ENCODE measurements at regions not wholly inside any gene's neighbourhood (a gene's known extent, or its start where the extent isn't known, plus 50 kb on each side); places are given as distances from the start of the nearest gene placed in this dataset.

DNA sequence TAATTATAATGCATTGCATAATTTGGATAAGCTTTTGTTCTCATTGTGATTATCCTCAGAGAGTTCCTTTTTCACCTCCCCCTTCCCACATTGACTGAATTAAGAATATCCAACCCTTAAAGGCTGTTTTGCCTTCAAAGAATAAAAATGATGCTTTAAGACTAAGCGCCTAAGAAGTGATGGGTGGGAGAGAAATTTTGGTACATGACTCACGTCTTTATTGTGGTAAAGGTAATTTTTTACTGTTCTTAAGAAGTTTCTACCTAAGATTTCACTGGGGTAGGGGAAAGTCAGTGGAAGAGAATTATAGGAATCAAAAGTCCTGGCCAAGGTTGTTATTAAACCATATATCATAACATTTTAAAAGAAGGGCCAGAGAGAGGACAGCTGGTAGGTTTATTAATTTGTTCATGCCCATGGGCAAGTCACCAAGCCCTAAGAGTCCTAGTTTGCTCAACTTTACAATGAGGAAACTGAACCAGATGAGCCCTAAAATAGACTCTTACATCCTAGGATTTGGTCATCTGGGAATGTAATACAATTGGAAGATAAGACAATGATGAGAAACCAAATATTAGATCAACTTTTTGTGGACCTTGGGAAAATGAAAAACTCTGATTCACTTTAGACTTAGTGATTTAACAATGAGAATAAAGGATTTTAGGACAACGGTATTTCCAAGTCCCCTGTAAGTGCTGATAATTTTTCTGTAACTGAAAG lies 101.1 kb upstream of the RASGRP1 start:
- no peak overlapping the region for H3K4me3 ChIP-seq (ENCODE audit: low read depth, low read length)
- no peak for DNase-seq (ENCODE audit: low read depth, low spot score)
- TF ChIP-seq, protein P1, sequence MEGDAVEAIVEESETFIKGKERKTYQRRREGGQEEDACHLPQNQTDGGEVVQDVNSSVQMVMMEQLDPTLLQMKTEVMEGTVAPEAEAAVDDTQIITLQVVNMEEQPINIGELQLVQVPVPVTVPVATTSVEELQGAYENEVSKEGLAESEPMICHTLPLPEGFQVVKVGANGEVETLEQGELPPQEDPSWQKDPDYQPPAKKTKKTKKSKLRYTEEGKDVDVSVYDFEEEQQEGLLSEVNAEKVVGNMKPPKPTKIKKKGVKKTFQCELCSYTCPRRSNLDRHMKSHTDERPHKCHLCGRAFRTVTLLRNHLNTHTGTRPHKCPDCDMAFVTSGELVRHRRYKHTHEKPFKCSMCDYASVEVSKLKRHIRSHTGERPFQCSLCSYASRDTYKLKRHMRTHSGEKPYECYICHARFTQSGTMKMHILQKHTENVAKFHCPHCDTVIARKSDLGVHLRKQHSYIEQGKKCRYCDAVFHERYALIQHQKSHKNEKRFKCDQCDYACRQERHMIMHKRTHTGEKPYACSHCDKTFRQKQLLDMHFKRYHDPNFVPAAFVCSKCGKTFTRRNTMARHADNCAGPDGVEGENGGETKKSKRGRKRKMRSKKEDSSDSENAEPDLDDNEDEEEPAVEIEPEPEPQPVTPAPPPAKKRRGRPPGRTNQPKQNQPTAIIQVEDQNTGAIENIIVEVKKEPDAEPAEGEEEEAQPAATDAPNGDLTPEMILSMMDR (IDR thresholded peaks at IDR 0.05; ENCODE audit: low read depth, low read length): no peak
- in situ Hi-C loops (cut with HindIII; ENCODE audit: low sequenced_read_pairs): no loop called here

DNA sequence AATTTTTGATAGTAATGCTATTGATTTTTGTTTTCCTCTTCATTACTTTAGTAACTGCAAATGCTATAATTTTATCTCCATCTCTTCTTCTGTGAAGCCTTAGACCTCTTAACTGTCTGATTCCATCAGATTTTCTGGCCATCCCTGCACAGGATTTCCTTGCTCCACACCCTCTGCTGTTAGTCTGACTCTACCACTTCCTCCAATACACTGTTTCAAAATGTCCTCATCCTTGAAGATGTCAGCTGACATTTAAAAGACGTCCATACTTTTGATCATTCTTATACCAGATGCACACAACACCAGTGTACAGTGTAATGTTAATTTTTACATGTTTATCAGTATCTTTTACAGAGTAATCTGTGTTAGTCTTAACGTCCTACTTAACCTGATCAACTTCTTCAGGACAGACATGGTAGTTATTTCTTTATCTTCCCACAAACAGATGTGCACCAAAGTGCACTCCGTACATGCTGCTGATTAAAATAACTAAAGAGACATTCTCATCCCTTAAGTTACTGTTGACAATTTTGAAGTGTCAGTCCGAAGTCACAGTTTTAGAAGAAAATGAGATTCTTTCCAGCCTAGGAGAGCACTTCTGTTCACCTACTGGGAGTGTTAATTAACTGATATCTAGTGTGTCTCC lies 102.4 kb upstream of the RASGRP1 start:
- in situ Hi-C loops (cut with HindIII; ENCODE audit: low sequenced_read_pairs): no loop called here
- DNase-seq (ENCODE audit: low read depth, low spot score): no peak
- no peak overlapping the region for H3K4me3 ChIP-seq (ENCODE audit: low read depth, low read length)
- TF ChIP-seq, protein P1 (IDR thresholded peaks at IDR 0.05; ENCODE audit: low read depth, low read length): no peak

DNA sequence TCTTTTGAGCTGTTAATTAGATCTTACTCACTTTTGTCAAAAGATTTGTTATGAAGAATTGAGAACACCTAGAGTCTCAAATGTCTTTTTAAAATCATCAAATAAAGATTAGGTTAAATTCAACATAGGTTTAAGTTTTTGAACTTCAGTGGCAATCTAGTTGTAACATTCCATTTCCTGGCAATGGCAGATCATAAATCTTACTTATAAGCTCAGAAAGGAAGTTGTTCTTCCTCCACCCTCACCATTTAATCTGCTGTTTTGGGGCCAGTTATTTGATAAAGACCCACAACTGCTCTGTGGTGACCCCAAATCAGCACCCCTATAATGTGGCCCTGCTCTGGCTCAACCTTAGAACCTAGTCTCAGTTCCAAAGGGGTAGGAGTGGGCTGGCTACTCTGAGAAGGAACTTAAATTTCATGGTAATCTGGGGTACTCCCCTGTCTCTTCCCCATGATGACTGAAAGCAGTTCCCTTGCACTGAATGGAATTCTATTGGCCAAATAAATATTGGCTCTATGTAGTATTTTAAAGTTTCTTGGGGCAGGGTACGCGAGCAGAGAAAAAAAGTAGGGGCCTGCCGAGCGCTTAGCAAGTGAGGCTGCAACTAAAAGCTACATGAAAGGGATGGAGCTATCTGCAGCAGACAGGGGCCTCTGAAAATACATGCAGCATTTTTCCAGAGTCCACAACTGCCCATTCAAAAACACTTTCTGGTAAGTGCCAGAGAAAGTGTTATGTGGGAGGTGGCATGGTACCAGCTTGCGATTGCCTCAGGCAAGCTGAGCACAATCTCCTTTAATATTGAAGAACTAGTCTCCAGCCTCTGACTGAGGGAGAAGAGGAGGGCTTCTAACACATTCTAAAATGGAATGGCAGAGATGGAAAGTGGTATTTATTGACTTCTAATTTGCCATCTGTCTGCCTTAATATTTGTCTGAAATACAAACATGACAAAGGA lies 103.6 kb upstream of the RASGRP1 start:
- TF ChIP-seq, protein P1 (IDR thresholded peaks at IDR 0.05; ENCODE audit: low read depth, low read length): no peak
- in situ Hi-C loops (cut with HindIII; ENCODE audit: low sequenced_read_pairs): no loop called here
- no peak overlapping the region for H3K4me3 ChIP-seq (ENCODE audit: low read depth, low read length)
- DNase-seq (ENCODE audit: low read depth, low spot score): no peak

DNA sequence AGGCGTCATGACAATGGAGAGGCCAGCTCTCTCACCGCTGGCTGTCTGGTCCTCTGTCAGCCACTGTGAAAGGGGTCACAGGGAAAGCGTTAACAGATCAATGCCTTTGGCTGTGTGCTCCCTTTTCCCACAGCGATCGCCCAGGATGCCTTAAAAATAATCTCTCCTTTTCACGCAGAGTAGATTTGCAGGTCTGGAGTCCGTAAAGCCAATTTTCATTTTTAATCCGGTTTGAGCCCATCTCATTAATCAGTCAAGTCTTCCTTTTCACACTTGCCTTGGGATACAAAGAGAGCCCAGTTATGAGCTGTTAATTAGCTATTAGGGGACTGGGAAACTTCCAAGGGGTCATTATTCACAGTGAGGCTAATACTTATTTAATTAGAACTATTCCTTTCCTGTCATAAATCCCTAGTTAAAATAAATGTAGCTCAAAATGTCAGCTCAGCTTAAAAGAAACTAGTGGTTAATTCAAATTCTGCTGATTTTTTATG lies 104.3 kb upstream of the RASGRP1 start:
- TF ChIP-seq, protein P1 (IDR thresholded peaks at IDR 0.05; ENCODE audit: low read depth, low read length): no peak
- no peak overlapping the region for H3K4me3 ChIP-seq (ENCODE audit: low read depth, low read length)
- in situ Hi-C loops (cut with HindIII; ENCODE audit: low sequenced_read_pairs): no loop called here
- DNase-seq (ENCODE audit: low read depth, low spot score): no peak

DNA sequence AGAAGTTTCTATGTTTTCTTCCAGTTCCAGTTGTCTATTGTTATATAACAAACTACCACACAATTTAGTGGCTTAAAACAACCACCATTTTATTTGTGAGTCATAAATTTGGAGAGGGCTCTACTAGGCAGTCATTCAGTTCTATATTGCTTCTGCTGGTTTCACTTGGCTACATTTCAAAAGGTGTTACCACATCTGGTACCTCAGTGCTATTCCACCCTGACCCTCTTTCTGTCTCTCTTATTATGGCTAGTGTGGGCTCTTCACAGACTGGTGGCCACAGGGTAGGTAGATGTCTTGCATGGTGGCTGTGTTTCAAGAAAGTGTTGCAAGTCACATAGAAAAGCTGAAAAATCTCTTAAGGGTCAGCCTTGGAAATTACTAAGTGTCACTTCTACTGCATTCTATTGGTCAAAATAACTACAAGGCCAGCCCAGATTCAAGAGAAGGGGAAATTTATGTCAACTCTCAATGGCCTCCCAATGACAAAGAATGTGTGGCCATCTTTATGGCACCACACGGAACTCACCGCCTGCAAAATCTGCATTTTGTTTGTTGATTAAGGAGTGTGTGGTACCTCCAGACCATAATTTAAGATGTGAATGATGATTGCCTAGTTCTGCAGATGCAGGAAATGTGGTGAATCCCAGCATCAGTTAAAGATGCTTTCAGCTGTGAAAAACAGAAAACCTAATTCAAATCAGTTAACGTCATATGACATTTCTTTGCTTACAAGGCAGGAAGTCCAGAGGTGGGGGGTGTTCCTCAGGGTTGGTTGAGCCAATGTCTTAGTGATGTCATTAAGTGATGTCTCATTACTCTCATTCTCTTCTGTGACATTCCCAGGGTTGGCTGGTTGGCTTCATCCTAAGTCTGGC lies 105.8 kb upstream of the RASGRP1 start:
- TF ChIP-seq, protein P1 (IDR thresholded peaks at IDR 0.05; ENCODE audit: low read depth, low read length): no peak
- in situ Hi-C loops (cut with HindIII; ENCODE audit: low sequenced_read_pairs): no loop called here
- no peak for DNase-seq (ENCODE audit: low read depth, low spot score)

More for the DNA sequence above, 105.8 kb upstream of the RASGRP1 start:
- H3K4me3 ChIP-seq (ENCODE audit: low read depth, low read length): no peak overlapping the region

All from astrocyte of the spinal cord (primary cell).